ENCODE measurements at regions not wholly inside any gene's neighbourhood (a gene's known extent, or its start where the extent isn't known, plus 50 kb on each side); places are given as distances from the start of the nearest gene placed in this dataset.

- DNase-seq = peak in 1 of 2 donors; percentile 79
Measured at GRCh38 chr4:26074712-26075430, 160.9 kb downstream of the SMIM20 start.

- no peak for DNase-seq
Measured at GRCh38 chr4:26075583-26075982, 161.6 kb downstream of the SMIM20 start.

GRCh38 chr4:26076000-26076587 lies 162.1 kb downstream of the SMIM20 start:
- DNase-seq = peak in 1 of 2 donors; percentile 41

DNA sequence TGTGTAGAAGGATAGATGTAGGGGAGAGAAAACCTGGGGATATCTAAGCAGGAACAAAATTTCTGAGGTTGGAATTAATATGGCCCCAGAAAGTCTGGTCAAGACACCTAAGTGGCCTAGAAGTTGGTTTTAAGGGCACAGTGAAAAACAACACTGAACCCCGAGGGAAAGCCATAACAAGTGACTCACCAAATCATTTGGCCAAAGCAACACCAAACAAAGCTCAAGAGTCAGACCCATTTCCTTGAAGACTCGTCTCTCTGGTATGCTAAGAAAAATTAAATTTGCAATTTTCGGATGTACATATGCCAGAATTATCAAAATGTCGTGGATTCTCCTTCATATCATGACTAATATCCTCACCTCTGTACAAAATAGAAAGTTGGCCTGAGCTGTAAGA lies 162.9 kb downstream of the SMIM20 start:
- no peak for DNase-seq

- DNase-seq = no peak
Measured at GRCh38 chr4:26077756-26078155, 163.7 kb downstream of the SMIM20 start.

- no peak for DNase-seq
Measured at GRCh38 chr4:26080870-26081628, 167.0 kb downstream of the SMIM20 start.

GRCh38 chr4:26081795-26082498 lies 167.9 kb downstream of the SMIM20 start:
- DNase-seq = peak in 1 of 2 donors; percentile 46

GRCh38 chr4:26082565-26082964 lies 168.5 kb downstream of the SMIM20 start:
- DNase-seq = no peak

- no peak for DNase-seq
Measured at GRCh38 chr4:26083987-26084386, 170.0 kb downstream of the SMIM20 start.

- DNase-seq = no peak
Measured at GRCh38 chr4:26084414-26084813, 170.4 kb downstream of the SMIM20 start.

GRCh38 chr4:26085551-26085950 lies 171.5 kb downstream of the SMIM20 start:
- no peak for DNase-seq

- DNase-seq = no peak
Measured at GRCh38 chr4:26086621-26087441, 172.8 kb downstream of the SMIM20 start.

DNA sequence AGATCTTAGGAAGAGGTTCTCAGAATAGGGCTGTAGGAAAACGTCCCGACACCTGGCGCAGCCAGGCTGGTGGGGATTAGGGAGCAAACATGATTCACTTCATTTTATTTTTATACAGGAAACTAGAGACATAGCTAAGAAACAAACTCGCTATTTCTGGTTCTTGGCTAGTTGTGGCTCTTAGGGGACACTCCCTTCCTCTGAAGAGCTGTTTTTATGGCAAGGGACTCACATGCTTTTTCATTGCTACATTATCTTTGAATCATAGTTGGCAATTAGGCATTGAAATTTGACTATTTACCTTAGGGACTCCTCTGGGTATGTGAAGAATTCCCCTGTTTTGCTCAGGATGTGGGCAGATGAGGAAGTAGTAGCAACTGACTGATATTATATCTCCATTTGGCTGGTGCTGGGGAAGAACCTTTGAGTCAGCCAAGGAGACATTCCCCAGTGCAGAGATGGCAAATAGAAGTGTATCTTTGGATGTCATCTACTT lies 174.5 kb downstream of the SMIM20 start:
- peak in 1 of 2 donors; percentile 34 for DNase-seq

DNA sequence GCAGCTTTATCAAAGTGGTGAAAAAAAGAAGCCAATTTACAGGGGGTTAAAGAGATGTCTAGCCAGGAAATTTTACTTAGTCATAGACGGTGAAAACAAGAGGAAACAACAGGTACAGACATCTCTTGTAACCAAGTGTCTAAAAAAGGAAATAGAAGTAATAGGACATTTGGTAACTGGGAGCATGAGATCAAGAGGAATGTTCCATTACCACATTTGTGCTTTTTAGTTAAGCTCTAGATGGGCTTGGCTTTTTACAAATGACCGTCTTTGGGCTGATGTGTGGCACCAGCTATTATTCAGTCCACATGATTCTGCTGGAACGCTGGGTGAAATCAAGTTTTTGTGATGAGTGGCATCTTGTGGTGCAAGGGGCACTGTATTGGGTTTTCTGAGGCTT lies 179.5 kb downstream of the SMIM20 start:
- DNase-seq = no peak

DNA sequence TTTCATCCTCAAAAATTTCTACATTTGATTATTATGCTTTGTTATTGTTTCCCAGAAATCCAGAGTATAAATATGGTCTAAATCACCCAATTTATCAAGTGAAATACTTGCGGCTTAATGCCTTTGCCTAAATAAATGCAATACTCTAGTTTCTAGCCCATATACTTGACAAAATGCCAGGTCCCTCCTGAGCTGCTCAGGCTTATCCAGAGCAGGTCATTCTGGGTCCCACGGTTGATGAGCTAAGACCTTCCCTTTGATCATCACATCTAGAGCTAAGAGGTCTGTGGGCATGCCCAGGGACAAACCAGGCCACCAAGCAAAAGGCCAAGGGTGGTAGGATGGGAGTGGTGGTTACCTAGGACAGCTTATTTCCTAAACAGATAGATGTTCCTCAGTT lies 180.1 kb downstream of the SMIM20 start:
- DNase-seq = no peak

DNA sequence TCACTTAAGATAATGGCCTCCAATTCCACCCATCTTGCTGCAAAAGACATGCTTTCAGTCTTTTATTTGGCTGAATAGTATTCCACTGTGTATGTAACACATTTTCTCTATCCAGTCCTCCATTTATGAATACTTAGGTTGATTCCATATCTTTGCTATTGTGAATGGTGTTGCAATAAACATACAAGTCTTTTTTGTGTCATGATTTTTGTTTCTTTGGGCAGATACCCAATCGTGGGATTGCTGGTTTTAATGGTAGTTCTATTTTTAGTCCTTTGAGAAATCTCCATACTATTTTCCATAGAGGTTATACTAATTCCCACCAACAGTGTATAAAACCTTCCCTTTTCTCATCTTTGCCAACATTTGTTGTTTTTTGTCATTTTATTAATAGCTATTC lies 180.9 kb downstream of the SMIM20 start:
- DNase-seq = no peak

GRCh38 chr4:26099967-26100366 lies 185.9 kb downstream of the SMIM20 start:
- DNase-seq = no peak

- DNase-seq = no peak
Measured at GRCh38 chr4:26101011-26101410, 187.0 kb downstream of the SMIM20 start.

- DNase-seq = no peak
Measured at GRCh38 chr4:26104056-26104685, 190.2 kb downstream of the SMIM20 start.

GRCh38 chr4:26105337-26105736 lies 191.3 kb downstream of the SMIM20 start:
- DNase-seq = no peak

- no peak for DNase-seq
Measured at GRCh38 chr4:26105815-26106699, 192.0 kb downstream of the SMIM20 start.
